ENCODE measurements at regions not wholly inside any gene's neighbourhood (a gene's known extent, or its start where the extent isn't known, plus 50 kb on each side); places are given as distances from the start of the nearest gene placed in this dataset.

DNA sequence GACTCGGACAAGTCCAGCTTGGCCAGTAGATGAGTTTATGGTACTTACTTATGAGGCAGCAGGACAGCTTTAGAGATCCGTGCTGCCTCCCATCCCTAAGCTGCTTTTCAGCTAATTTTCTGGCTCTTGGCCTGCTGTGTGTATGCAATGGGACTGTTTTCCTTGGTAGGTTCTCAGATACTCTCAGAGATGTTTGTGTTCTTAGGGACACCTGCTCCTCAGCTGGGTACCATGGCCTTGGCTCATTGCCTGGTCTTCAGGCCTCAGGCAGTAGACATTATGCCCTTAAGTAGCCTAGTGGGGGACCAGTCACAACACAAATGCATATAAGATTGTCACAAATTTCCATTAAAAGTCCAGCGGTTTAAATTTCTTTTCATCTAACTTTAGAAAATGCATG, 688.0 kb downstream of the PCDH7 start:
- no peak for TF ChIP-seq POLR2A (IDR thresholded peaks at IDR 0.05)
- TF ChIP-seq, protein P1, sequence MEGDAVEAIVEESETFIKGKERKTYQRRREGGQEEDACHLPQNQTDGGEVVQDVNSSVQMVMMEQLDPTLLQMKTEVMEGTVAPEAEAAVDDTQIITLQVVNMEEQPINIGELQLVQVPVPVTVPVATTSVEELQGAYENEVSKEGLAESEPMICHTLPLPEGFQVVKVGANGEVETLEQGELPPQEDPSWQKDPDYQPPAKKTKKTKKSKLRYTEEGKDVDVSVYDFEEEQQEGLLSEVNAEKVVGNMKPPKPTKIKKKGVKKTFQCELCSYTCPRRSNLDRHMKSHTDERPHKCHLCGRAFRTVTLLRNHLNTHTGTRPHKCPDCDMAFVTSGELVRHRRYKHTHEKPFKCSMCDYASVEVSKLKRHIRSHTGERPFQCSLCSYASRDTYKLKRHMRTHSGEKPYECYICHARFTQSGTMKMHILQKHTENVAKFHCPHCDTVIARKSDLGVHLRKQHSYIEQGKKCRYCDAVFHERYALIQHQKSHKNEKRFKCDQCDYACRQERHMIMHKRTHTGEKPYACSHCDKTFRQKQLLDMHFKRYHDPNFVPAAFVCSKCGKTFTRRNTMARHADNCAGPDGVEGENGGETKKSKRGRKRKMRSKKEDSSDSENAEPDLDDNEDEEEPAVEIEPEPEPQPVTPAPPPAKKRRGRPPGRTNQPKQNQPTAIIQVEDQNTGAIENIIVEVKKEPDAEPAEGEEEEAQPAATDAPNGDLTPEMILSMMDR (IDR thresholded peaks at IDR 0.05): no peak
